Activated CD4-positive, alpha-beta T cell treated with anti-CD3 and anti-CD28 coated beads, Interleukin-2, Interleukin-6, amounts not matched to agents 100 ng/mL and 50 ng/mL, durations not matched to agents 16 hours and 8 hours (primary cell): ENCODE measurements at regions not wholly inside any gene's neighbourhood (a gene's known extent, or its start where the extent isn't known, plus 50 kb on each side); places are given as distances from the start of the nearest gene placed in this dataset.
"Not testable (repeated sequence)": the region's sequence is repeated elsewhere in the genome, so short reads cannot be mapped to it uniquely, and the experiment has no call there.

Source experiments
- DNase-seq: peaks from one replicate; pipeline ENCODE4 v3.0.0-alpha.2; 2020

DNA sequence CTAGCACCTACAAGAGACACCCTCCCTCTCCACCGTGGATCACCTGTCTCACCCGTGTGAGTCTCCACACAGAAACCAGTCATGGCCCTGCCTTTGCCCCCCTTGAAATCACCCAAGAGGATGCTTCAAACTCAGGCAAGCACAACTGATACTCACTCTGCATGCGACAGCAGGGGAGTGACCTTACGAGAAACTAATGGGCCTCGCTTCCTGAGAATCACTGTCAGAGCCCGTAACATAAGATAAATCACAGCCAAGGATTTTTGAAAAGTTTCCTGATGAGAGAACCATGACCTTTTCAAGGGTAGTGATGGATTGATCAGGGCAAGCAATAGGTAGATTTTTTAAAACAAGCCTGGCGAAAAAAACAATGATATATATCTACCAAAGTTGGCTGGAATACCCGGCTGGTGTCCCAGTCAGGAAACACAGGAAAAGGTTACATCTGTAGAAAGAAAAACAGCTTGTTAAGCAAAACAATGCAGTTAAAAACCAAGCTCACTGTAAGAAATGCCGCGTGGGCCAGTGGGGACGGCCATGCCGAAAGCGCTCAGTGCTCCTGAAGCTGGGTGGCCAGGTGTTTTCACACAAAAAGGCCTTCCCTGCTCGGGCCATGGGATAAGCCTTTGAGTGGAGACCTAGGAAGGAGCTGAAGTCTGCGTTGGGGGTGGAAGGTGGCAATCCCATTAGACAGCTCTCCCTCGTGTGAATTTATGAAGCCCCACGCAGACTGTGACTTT, 388.6 kb upstream of the FRG1 start:
- DNase-seq, result not testable (repeated sequence)

DNA sequence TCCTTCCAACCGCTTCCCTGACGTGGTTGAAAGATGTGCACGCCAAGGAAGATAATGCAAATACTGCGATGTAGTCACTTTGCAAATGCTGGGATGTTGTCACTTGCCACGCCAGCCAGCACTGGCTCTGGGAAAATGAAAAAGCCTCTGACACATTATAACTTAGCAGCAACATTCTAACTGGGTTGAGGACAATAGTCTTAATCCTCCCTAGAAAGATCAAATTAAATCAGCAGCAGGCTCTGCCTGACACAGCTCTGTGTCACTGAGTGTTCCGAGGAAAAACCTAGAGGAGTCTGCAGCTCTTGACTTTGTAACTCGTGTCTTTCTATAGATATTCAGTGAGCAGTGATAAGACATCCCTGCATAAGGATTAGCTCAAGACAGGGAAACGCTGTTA, 380.1 kb upstream of the FRG1 start:
- DNase-seq, result not testable (repeated sequence)

DNA sequence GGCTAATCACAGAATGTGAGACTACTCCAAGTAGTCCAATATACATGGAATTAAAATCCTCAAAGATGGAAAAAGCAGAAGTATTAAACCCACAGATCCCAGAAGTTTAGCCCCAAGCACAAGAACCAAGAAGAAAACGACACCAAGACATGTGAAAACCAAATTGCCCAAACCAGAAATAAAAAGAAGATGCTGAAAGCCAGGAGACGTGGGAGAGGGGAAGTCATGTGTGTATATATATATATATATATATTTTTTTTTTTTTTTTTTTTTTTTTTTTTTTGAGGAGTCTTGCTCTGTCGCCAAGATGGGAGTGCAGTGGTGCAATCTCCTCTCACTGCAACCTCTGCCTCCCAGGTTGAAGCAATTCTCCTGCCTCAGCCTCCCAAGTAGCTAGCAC, 376.9 kb upstream of the FRG1 start:
- not testable (repeated sequence) for DNase-seq

DNA sequence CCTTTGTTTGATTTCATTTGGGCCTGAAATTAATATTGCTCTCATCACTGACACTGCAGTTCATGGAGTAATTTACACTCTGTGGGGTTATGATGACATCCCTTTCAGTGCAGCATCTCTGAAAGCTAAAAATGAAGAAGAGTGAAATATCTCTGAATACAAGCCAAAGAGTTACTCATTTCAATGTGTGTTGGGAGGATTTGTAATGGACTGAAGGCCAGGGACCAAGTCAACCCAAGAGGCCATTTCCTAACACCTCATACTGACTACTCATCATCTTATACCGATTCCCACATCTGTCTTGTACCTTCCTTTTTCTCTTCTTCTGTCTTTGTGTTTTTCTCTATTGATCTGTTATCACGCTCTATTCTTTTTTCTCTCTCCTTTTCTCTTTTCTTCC, 374.4 kb upstream of the FRG1 start:
- DNase-seq, result not testable (repeated sequence)

DNA sequence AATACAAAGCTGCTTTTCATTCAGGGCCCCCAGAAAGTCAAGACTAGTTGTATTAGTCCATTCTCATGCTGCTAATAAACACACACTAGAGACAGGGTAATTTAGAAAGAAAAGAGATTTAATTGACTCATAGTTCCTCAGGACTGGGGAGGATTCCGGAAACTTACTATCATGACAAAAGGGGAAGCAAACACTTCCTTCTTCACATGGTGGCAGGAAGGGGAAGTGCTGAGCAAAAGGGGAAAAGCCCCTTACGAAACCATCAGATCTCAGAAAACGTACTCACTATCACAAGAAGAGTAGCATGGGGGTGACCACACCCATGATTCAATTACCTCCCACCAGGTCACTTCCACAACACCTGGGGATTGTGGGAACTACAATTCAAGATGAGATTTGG, 373.8 kb upstream of the FRG1 start:
- DNase-seq, result not testable (repeated sequence)

DNA sequence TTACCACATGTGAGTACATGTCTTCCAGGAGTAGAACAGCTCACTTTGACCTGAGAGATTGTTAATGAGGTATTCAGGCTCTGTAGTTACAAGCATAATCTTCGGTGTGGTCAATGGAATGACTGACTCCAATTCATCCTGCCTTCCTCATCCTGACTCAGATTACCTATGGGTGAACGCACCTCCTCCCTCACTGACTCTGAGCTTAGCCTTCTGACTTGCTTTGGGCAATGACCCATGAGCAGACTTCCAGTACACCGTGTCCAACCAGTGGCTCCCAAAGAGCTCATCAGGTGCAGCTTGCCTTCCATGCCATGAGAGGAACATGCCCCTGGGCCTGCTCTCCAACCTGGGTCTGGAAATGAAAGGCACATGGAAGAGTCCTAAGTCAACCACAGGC, 361.0 kb upstream of the FRG1 start:
- DNase-seq, result not testable (repeated sequence)

DNA sequence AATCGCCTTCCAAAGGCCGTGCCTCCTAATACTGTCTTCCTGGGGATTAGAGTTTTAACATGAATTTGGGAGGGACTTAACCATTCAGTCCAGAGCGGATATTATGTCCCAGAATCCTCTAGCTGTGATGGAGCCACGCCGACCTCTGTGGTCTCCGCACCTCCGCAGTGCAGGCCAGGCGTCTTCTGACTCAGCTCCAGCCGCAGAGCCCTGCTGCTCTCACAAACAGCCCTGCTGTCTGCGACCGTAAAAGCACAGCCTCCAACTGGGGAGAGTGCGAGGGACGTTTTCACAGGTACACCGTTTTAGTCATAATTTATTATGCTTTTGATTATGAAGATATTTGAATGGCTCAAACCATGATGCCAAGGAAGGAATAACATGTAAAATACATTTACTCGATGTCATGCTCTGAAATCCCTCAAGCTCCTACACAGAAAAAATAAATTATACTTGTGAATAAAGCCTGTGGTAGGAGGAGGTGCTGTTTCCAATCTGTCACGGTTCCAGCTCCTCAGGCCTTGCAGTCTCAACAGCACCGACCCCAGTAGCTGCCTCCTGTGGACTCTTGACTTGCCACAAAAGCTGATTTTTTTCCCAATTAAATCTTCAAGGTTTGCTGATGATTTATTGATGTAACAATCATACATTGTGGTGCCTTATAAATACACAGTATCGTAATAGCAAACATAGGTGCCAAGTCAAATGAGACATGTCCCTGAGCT, 353.6 kb upstream of the FRG1 start:
- DNase-seq, result not testable (repeated sequence)

DNA sequence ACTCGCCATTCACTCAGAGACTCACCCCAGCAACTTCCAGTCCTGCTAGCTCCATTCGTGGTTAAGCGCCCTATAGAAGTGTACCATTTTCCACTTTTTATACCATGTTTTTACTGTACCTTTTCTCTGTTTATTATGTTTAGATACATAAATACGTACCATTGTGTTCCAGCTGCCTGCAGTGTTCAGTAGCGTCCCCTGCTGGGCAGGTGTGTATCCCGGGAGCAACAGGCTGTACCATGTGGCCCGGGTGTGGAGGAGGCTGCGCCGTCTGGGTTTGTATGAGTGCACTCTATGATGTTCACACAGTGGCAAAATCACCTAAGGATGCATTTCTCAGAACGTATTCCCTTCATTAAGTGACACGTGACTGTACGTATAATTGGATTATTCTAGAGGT, 351.5 kb upstream of the FRG1 start:
- DNase-seq, result not testable (repeated sequence)

DNA sequence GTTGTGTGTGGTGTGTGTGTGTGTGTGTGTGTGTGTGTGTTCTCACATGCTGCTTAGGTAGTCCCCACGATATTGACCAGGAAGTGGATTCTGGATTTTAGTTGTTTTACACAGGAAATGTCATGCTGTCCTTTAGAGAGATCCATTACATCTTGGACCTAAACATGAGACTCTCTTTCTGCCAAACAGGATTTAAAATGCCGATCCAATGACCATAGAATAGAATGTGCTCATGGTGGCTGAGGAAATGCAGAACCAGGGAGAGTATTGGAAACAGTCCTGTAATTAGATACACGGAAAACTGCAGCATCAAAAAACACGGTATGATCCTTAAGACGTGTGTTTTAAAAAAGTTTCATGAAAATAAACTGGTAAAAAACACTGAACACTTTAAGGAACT, 347.8 kb upstream of the FRG1 start:
- no peak for DNase-seq

DNA sequence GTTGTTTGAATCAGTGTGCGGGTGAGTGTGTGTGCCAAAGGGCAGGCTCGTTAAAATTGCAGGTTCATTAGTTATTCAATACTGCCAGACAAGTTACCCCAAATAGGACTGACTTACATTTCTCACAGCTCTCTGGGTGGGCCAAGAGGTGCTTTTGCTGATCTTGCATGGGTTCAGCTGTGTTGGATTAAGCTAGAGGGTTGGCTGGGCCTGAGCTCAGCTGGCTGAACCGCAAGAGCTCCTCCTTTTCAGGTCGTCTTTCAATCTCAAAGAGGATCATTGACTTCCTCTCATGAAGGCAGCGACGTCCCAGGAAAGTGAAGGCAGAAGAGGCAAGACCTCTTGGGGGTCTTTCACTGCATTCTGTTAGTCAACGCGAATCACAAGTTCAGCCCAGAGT, 343.3 kb upstream of the FRG1 start:
- DNase-seq, result no peak

DNA sequence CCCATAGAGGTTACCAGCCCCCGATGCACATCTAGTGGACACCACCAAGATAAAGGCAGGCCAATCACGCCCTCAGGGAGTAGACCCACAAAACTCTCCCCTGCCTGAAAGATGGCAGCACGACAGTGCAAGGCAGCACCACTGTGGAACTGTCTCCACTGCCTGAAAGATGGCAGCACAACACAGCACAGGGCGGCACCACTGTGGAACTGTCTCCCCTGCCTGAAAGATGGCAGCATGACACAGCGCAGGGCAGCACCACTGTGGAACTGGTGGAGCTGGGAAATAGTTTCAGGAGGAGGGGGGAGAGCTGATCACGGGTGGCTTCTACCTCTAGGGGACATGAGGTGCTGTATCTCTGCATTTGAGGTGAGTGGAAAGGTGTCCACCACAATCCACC, 340.4 kb upstream of the FRG1 start:
- DNase-seq, result no peak

DNA sequence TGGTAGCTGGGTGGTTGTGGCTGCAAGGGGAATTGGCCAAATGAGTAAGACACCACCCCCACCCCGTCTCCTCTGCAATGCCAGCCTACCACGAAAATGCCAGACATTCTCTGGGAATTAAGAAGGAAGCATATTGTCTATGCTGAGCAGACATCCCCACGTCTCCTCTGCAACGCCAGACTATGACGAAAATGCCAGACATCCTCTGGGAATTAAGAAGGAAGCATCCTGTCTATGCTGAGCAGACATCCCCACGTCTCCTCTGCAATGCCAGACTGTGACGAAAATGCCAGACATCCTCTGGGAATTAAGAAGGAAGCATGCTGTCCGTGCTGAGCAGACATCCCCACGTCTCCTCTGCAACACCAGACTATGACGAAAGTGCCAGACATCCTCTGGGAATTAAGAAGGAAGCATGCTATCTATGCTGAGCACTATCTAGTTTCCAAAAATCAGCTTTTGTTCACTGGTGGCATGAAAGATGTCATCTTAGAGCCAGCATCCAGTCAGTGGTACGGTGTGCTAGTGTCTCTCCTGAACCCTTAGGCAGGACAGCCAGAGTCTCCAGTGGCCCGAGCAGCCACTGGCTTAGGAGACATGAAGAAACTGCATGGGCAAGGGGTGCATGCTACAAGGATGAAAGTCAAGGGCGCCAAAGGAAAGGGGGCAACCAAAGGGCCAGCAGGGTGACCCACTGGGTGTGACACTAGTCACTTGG, 339.8 kb upstream of the FRG1 start:
- DNase-seq, result no peak

DNA sequence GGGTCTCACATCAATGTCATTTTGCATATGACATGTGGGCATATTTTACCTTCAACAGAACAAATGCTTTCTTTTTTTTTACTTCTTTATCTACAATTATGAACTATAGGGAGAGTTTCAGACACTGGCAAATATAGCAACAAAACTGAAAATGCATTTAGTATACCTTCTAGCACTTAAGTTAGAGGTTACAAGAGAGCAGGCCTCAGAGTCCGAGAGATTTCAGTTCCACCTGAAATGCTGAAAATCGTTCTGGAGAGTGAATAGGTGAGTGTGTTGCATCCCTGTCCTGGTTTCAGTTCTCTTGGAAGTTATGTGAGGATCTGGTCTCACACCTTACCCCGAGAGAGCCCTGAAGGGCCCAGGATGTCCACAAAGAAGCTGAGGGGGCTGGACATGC, 337.8 kb upstream of the FRG1 start:
- not testable (repeated sequence) for DNase-seq

DNA sequence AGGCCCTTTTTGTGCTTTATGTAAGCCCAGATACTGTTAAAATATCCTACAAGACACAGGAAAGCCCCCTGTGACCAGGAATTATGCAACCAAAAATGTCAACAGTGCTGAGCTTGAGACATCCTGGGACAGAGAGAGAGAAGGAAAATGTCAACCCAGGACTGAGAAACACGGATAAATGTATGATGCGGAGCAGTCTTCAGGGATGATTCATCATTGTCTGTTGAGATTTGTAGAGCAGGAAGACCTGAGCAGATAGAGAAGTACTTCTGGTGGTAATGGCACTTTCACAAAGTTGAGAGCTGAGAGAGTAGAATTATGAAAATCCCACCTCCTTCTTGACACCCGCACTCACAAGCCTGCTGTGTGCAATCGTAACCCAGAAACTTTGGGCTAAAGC, 330.1 kb upstream of the FRG1 start:
- not testable (repeated sequence) for DNase-seq

DNA sequence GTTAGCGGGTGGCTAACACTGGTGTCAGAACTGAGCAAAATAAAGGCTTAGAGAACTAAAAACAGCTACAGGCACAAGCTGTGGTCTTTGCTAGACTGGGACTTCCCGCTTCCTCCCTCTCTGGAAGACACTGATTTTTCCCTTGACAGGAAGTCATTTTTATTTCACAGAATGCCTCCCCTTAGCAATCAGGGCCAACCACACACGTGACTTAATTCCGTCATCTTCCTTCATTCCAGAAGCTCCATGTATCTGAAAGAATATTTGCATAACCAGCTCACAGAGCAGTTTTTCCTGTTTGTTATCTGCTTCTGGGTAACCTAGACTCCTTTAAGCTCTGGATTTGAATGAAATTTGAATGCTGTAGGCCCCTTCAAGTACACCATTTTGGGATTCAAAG, 327.5 kb upstream of the FRG1 start:
- no peak for DNase-seq

DNA sequence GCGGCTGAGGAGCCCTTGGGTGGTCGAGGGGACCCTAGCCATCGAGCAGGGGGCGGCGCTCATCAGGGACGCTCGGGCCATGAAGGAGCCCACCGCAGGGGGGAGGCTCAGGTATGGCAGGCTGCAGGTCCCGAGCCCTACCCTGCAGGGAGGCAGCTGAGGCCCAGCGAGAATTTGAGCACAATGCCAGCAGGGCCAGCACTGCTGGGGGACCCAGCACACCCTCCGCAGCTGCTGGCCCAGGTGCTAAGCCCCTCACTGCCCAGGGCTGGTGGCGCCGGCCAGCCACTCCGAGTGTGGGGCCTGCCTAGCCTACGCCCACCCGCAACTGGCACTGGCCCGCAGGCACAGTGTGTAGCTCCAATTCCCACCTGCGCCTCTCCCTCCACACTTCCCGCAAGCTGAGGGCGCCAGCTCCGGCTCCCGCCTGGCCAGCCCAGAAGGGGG, 325.4 kb upstream of the FRG1 start:
- DNase-seq, result no peak

DNA sequence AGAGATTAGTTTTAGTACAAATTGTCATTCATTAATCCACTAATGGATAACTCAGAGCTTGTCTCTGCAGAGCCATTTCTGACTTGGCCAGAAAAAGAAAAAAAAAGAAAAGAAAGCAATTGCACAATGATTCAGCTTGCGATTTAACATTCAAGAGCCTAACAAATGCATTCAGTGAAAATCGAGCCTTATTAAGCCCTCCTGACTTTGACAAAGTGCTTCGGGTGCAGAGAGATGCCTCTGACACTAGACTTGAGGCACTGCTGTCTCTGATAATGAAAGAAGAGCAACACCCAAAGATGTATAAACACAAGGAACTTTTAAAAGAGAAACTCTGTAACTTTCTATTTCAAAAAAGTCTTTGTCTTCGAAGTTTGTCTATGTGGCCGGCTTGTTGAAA, 322.9 kb upstream of the FRG1 start:
- not testable (repeated sequence) for DNase-seq

DNA sequence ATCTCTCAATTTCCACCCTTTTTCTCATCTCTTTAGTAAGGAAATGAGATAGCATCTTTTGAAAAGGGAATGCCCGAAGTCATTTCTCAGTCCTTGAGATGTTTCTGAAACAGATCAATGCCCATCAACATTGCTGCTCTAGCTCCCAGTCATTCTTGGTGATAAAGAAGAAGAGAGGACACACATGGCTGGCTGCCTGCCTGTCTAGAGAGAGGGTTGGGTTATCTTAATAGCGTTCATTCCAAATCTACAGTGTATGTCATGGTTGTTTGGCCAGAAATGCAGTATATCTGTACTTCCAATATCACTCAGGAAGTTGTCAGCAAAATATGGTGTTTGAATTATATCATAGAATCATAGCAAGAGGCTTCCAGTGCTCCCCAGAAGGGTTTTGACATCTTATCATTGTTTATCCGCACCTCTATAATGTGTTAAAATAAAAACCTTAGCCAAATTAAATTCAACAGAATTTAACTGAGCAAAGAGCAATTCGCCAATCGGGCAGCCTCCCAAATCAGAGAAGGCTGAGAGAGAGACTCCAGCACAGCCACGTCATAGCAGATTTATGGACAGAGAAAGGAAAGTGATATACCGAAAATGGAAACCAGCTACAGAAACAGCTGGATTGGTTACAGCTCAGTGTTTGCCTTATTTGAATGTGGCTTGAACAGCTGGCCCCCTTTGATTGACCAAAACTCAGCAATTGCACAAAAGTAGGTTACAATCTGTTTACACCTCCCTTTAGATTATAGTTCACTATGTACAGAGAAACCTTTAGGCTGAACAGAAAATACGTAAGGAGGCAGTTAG, 321.0 kb upstream of the FRG1 start:
- DNase-seq, result not testable (repeated sequence)

DNA sequence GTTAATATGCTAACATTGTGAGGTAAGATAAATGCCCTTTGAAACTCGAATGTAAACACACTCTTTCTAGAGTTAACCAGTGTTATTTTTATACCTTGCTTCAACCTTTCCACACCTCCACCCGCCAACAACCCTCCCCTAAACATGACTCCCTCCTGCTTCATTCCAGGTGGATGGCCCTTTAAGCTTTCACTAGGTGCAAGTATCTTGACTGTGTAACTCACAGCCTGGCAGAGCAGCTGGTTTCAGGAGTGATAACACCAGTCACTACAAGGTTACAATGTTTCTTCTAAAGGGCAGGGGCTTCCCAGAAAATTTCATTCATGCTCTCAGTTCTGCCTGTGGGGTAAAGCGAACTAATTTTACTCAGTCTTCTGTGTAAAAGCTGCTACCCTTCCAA, 318.1 kb upstream of the FRG1 start:
- DNase-seq, result not testable (repeated sequence)

DNA sequence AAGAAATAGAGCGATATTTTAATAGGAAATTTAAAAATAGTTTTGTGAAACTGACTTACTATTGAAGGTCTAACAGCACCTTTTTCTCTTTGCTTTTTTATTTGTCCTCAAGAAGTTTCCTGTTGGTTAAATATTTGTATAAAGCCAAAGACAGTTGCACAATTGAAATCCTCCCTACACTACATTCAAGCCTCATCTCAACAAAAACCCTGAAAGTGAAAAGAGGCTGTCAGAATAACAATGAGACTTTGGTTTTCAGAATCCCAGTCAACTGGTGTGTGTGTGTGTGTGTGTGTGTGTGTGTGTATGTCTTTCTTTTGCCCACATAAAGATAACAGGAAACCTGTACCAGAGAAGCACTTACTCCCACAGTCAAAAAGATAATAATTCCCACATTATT, 313.6 kb upstream of the FRG1 start:
- not testable (repeated sequence) for DNase-seq

DNA sequence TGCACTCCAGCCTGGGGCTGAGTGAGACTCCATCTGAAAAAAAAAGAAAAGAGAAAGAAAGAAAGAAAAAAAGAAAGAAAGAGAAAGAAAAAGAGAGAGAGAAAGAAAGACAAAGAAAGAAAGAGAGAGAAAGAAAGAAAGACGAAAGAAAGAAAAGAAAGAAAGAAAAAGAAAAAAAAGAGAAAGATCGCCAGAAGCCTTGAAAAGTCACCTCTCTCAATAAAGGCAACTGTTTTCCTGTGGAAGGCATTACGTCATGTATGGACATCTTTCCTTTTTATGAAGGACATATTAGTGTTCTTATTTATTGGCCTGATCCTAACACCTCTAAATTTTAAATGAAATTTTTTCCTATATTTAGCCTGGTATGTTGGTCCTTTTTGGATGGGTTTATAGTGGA, 310.9 kb upstream of the FRG1 start:
- not testable (repeated sequence) for DNase-seq

DNA sequence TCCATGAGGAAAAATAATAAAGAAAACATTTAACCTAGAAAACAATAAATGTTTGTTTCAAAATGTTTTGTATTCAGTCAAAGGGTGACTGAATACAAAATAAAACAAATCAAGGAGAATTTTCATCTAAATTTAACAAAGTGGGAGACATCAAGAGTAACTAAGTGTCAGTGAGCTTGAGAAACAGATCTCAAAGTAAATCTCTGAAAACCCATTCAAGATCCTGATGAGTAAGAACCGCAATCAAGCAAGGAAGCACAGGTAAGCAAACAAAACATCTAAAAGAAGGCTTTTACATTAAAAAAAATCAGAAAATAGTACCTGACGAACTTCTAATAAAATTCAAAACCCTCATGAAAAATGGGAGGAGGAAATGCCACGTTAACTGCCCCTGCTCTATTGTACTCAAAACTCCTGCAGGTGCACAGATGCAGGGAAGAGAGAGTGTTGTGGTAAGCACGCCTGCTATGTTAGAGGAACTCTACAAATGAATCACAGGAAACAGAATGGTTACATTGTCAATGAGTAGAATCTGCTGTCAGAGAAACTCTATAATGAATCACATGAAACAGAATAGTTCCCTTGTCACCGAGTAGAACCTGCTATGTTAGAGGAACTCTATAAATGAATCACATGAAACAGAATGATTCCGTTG, 309.6 kb upstream of the FRG1 start:
- DNase-seq, result peak; percentile 70
